ENCODE measurements at regions not wholly inside any gene's neighbourhood (a gene's known extent, or its start where the extent isn't known, plus 50 kb on each side); places are given as distances from the start of the nearest gene placed in this dataset.

DNA sequence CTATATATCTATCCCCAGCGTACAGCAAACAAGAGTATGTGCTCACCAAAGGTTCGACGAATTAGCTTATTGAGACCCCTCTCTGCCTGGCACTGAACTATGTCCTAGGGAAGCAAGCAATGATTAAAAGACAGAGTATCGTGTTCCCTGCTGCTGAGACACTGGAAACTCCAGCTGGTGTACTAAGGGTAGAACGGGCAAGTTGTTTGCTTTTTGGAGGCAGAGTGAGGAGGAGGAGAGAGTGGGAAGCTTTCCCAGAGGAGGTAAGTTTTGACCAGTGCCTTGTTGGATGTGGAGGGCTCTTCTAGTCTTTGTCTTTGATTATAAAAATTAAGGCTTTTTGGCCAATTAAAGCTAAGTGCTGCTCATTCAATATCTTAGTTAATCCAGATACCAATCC, 61.7 kb downstream of the PJA1 start:
- Histone ChIP-seq H3K27me3 (ENCODE audit: control insufficient read depth, low read length) (no peaks in the 10 kb centered on the region), H3K36me3 (ENCODE audit: control insufficient read depth, low read length) (no peaks in the 10 kb centered on the region), H3F3A (ENCODE audit: control insufficient read depth, insufficient read depth) (no peaks in the 10 kb centered on the region), H3K4me1 (ENCODE audit: control insufficient read depth, low read length) (no peaks in the 10 kb centered on the region), H3K79me2 (ENCODE audit: control insufficient read depth, low read length) (no peaks in the 10 kb centered on the region), H3K4me3 (ENCODE audit: low read length) (no peak overlapping the region), H3K4me2 (ENCODE audit: low read length) (no peak overlapping the region), H4K20me1 (ENCODE audit: control insufficient read depth, insufficient read depth, low read depth, low read length) (no peaks in the 10 kb centered on the region), H3K27ac (ENCODE audit: low read depth, low read length) (no peak overlapping the region), H3K9me3 (ENCODE audit: control insufficient read depth, insufficient read depth, low read length) (no peaks in the 10 kb centered on the region), H3K9me2 (replicated peaks; ENCODE audit: control insufficient read depth, low read length) (no peaks in the 10 kb centered on the region)
- no peak for TF ChIP-seq EZH2phosphoT487 (IDR thresholded peaks at IDR 0.05; ENCODE audit: borderline replicate concordance, low read length)
- TF ChIP-seq, protein P1, sequence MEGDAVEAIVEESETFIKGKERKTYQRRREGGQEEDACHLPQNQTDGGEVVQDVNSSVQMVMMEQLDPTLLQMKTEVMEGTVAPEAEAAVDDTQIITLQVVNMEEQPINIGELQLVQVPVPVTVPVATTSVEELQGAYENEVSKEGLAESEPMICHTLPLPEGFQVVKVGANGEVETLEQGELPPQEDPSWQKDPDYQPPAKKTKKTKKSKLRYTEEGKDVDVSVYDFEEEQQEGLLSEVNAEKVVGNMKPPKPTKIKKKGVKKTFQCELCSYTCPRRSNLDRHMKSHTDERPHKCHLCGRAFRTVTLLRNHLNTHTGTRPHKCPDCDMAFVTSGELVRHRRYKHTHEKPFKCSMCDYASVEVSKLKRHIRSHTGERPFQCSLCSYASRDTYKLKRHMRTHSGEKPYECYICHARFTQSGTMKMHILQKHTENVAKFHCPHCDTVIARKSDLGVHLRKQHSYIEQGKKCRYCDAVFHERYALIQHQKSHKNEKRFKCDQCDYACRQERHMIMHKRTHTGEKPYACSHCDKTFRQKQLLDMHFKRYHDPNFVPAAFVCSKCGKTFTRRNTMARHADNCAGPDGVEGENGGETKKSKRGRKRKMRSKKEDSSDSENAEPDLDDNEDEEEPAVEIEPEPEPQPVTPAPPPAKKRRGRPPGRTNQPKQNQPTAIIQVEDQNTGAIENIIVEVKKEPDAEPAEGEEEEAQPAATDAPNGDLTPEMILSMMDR (IDR thresholded peaks at IDR 0.05; ENCODE audit: low read depth, low read length, poor library complexity, severe bottlenecking), result no peak

DNA sequence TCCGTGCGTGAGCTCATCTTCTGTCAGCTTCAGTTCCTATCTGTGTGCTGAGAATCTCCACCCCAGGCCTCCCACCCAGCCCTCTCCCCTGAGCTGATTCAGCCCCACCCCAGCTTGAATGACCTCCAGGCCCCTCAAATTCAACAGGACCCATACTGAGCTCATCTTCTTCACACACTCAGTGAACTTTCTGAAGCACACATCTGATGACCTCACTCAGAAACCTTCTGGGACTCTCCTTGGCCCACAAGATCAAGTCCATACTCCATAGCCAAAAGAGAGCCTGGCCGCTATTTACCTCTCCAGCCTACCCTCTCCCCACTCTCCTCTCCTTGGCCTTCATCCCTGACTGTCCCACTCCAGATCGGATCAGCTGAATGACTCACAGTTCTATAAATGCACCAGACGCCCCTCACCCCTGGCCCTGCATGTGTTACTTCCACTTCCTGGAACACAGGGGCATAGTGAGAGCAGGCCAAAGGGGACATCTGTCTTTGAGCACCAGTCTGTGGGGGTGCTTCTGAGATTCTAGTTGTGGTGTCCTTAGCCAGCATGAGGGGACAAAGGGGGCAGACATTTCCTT, 62.5 kb downstream of the PJA1 start:
- Histone ChIP-seq H3K9me3 (ENCODE audit: control insufficient read depth, insufficient read depth, low read length) (no peaks in the 10 kb centered on the region), H3K4me2 (ENCODE audit: low read length) (no peak overlapping the region)
- TF ChIP-seq EZH2phosphoT487 (IDR thresholded peaks at IDR 0.05; ENCODE audit: borderline replicate concordance, low read length), result no peak
- TF ChIP-seq, protein P1 (IDR thresholded peaks at IDR 0.05; ENCODE audit: low read depth, low read length, poor library complexity, severe bottlenecking), result no peak

DNA sequence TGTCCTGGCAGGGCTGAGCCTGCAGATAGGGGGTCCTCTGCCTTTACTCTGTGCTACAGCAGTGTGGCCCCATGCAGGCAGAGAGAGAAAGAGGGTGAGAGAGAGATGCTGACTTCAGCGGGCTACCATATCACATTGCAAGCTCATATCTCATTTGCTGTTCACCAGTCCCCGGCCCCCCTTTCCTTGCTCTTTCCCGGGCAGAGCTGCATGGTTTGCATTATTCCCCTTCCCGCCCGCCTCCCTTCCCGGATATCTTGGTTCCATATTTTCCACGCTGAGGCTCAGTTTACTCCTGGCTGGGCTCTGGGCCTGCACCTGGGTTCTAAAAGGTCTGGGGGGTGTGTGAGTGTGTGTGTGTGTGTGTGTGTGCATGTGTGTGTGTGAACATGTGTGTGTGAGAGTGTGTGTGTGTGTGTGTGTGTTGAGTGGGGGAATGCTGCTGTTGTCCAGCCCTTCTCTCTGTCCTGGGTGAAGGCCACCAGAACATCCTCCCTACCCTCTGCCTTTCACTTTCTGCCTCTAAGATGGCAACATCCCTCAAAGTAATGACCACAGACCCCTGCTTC, 63.5 kb downstream of the PJA1 start:
- Histone ChIP-seq H3K27ac (ENCODE audit: low read depth, low read length) (no peak overlapping the region), H3K4me3 (ENCODE audit: low read length) (no peak overlapping the region), H3F3A (ENCODE audit: control insufficient read depth, insufficient read depth) (no peaks in the 10 kb centered on the region), H3K9me2 (replicated peaks; ENCODE audit: control insufficient read depth, low read length) (no peaks in the 10 kb centered on the region), H3K4me2 (ENCODE audit: low read length) (no peak overlapping the region), H3K27me3 (ENCODE audit: control insufficient read depth, low read length) (no peaks in the 10 kb centered on the region), H3K36me3 (ENCODE audit: control insufficient read depth, low read length) (no peaks in the 10 kb centered on the region), H3K9me3 (ENCODE audit: control insufficient read depth, insufficient read depth, low read length) (no peaks in the 10 kb centered on the region), H3K4me1 (ENCODE audit: control insufficient read depth, low read length) (no peaks in the 10 kb centered on the region), H4K20me1 (ENCODE audit: control insufficient read depth, insufficient read depth, low read depth, low read length) (no peaks in the 10 kb centered on the region), H3K79me2 (ENCODE audit: control insufficient read depth, low read length) (no peaks in the 10 kb centered on the region)
- no peak for TF ChIP-seq EZH2phosphoT487 (IDR thresholded peaks at IDR 0.05; ENCODE audit: borderline replicate concordance, low read length)
- TF ChIP-seq, protein P1 (IDR thresholded peaks at IDR 0.05; ENCODE audit: low read depth, low read length, poor library complexity, severe bottlenecking), result no peak

More for the DNA sequence above, 62.5 kb downstream of the PJA1 start:
- no peak overlapping the region for H3K27ac ChIP-seq (ENCODE audit: low read depth, low read length)
- H3F3A ChIP-seq (ENCODE audit: control insufficient read depth, insufficient read depth), result no peaks in the 10 kb centered on the region
- no peaks in the 10 kb centered on the region for H4K20me1 ChIP-seq (ENCODE audit: control insufficient read depth, insufficient read depth, low read depth, low read length)
- no peaks in the 10 kb centered on the region for H3K9me2 ChIP-seq (replicated peaks; ENCODE audit: control insufficient read depth, low read length)
- H3K4me1 ChIP-seq (ENCODE audit: control insufficient read depth, low read length), result no peaks in the 10 kb centered on the region
- no peaks in the 10 kb centered on the region for H3K79me2 ChIP-seq (ENCODE audit: control insufficient read depth, low read length)
- no peaks in the 10 kb centered on the region for H3K27me3 ChIP-seq (ENCODE audit: control insufficient read depth, low read length)
- no peaks in the 10 kb centered on the region for H3K36me3 ChIP-seq (ENCODE audit: control insufficient read depth, low read length)
- H3K4me3 ChIP-seq (ENCODE audit: low read length), result no peak overlapping the region

All from DOHH2 (cell line).